DND-41 (cell line): ENCODE measurements at regions not wholly inside any gene's neighbourhood (a gene's known extent, or its start where the extent isn't known, plus 50 kb on each side); places are given as distances from the start of the nearest gene placed in this dataset.

ENCODE experiments used
- ATAC-seq: fragments of 200-7000 bp; cut with Tn5 transposase; 3 replicates; pipeline ENCODE4 v1.9.1; 2021; ENCODE audit warnings: low read depth; ENCODE audit not compliant: insufficient read depth
- DNase-seq: peaks from one replicate; pipeline ENCODE4 v3.0.0-alpha.2; 2020
- H2AFZ ChIP-seq: 2 replicates; pipeline ENCODE4 v1.6.0; 2012; ENCODE audit warnings: low read depth, low read length
- H3K27ac ChIP-seq: 2 replicates; pipeline ENCODE4 v1.5.1; 2012; ENCODE audit warnings: low read length, inconsistent platforms
- H3K27me3 ChIP-seq: fragments of 200-600 bp; sonication (generic); 2 replicates; pipeline ENCODE4 v1.6.0; 2012; ENCODE audit warnings: low read length, mild to moderate bottlenecking, inconsistent platforms; ENCODE audit not compliant: insufficient read depth, poor library complexity
- H3K36me3 ChIP-seq: 2 replicates; pipeline ENCODE4 v1.5.1; 2012; ENCODE audit warnings: low read length, inconsistent platforms; ENCODE audit not compliant: insufficient read depth
- H3K4me1 ChIP-seq: 2 replicates; pipeline ENCODE4 v1.5.1; 2012; ENCODE audit warnings: mild to moderate bottlenecking, low read length; ENCODE audit not compliant: insufficient read depth
- H3K4me2 ChIP-seq: 2 replicates; pipeline ENCODE4 v1.6.0; 2012; ENCODE audit warnings: mild to moderate bottlenecking, moderate library complexity, low read length, inconsistent platforms; ENCODE audit not compliant: insufficient read depth
- H3K4me3 ChIP-seq, 2 experiments: fragments of 200-600 bp in 1 of 2; shearing (Covaris generic) in 1 of 2; 2 replicates each; pipeline ENCODE4 v1.5.1; 2012 to 2016; ENCODE audit warnings: inconsistent platforms in 2 of 2, low read length in 2 of 2, mild to moderate bottlenecking in 2 of 2, low read depth in 1 of 2, moderate library complexity in 1 of 2
- H3K79me2 ChIP-seq: 2 replicates; pipeline ENCODE4 v1.6.0; 2012; ENCODE audit warnings: low read length, inconsistent platforms; ENCODE audit not compliant: insufficient read depth
- H3K9ac ChIP-seq: 2 replicates; pipeline ENCODE4 v1.6.0; 2012; ENCODE audit warnings: low read depth, mild to moderate bottlenecking, inconsistent platforms, low read length, moderate library complexity
- H3K9me3 ChIP-seq: 2 replicates; pipeline ENCODE4 v1.5.1; 2012; ENCODE audit warnings: low read length, moderate library complexity, mild to moderate bottlenecking, inconsistent platforms; ENCODE audit not compliant: insufficient read depth, severe bottlenecking
- H4K20me1 ChIP-seq: 2 replicates; pipeline ENCODE4 v1.6.0; 2012; ENCODE audit warnings: low read length; ENCODE audit not compliant: insufficient read depth
- EZH2 ChIP-seq: IDR thresholded peaks from 3 replicates; pipeline ENCODE4 v1.6.1; 2012; ENCODE audit warnings: borderline replicate concordance, low read depth, mild to moderate bottlenecking, moderate library complexity, low read length, inconsistent platforms; ENCODE audit not compliant: severe bottlenecking
- TF ChIP-seq, protein P1 (sequence below): IDR thresholded peaks from 2 replicates; pipeline ENCODE4 v1.5.1; 2012; ENCODE audit warnings: borderline replicate concordance, low read length, moderate library complexity, mild to moderate bottlenecking; ENCODE audit not compliant: poor library complexity, severe bottlenecking; ENCODE audit errors: extremely low read depth

DNA sequence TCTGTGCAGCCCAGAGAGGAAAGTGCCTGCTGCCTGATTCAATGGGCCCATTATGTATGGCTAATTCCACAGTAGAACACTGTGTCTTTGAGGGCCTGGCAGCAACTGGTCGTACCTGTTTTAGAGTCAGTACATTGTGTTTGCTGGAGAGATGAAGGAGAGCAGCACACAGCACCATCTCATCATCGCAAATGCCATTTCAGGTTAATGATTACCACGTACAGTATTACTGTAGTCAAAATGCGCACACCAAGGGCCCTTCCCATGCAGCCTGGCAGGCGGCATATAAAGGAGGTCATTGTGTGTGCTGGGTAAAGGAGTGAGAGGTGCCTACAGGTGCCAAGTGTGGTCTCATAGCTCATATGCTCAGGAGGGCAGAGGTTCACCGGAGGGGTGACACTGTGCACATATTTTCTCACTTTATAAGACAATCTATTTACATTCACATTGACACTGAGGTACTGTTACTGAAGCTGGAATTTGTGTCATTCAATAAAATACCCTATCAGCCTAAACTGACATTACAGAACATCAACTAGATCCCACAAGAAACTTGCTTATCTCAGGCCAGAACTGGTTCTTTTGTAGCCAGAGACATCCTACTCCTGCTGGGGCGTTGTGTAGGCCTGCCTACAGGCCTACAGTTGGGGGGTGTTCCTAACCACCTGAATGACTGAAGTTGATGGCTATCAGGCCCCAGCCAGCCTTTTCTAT, 90.4 kb downstream of the APIP start:
- no peak overlapping the region for H3K4me3 ChIP-seq
- H3K27me3 ChIP-seq, result peaks cover 15% of the 10 kb centered on the region
- no peaks in the 10 kb centered on the region for H3K9me3 ChIP-seq
- ATAC-seq (no peak), DNase-seq (no peak)
- no peak for TF ChIP-seq EZH2
- no peaks in the 10 kb centered on the region for H3K79me2 ChIP-seq
- H3K9ac ChIP-seq, result no peak overlapping the region
- no peak overlapping the region for H3K4me2 ChIP-seq
- no peak overlapping the region for H2AFZ ChIP-seq
- H3K36me3 ChIP-seq, result no peaks in the 10 kb centered on the region
- H4K20me1 ChIP-seq, result no peaks in the 10 kb centered on the region
- no peaks in the 10 kb centered on the region for H3K4me1 ChIP-seq
- no peak overlapping the region for H3K27ac ChIP-seq

DNA sequence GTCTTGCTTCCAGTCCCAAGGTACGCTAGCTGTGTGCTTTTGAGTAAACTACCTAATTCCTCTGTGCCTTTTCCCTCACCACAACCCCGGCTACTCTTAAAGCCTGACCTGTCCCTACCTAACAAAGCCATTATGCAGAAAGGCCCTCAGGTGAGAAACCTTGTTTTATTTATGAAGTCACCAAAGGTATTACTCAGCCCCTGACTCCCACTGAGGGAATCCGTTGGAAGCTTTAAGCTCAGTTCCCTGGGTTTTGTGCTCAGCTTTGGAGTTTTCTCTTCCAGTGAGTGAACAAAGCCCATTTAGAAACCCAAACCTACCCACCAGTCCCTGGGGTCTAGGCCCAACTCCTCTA, 90.9 kb downstream of the APIP start:
- H3K27me3 ChIP-seq, result peaks cover 15% of the 10 kb centered on the region
- DNase-seq (no peak), ATAC-seq (no peak)
- no peak overlapping the region for H3K4me3 ChIP-seq
- no peak for TF ChIP-seq EZH2
- TF ChIP-seq, protein P1, sequence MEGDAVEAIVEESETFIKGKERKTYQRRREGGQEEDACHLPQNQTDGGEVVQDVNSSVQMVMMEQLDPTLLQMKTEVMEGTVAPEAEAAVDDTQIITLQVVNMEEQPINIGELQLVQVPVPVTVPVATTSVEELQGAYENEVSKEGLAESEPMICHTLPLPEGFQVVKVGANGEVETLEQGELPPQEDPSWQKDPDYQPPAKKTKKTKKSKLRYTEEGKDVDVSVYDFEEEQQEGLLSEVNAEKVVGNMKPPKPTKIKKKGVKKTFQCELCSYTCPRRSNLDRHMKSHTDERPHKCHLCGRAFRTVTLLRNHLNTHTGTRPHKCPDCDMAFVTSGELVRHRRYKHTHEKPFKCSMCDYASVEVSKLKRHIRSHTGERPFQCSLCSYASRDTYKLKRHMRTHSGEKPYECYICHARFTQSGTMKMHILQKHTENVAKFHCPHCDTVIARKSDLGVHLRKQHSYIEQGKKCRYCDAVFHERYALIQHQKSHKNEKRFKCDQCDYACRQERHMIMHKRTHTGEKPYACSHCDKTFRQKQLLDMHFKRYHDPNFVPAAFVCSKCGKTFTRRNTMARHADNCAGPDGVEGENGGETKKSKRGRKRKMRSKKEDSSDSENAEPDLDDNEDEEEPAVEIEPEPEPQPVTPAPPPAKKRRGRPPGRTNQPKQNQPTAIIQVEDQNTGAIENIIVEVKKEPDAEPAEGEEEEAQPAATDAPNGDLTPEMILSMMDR, result no peak
- no peaks in the 10 kb centered on the region for H3K9me3 ChIP-seq
- no peak overlapping the region for H3K27ac ChIP-seq
- H2AFZ ChIP-seq, result no peak overlapping the region
- no peak overlapping the region for H3K9ac ChIP-seq
- H4K20me1 ChIP-seq, result no peaks in the 10 kb centered on the region
- no peaks in the 10 kb centered on the region for H3K36me3 ChIP-seq
- no peaks in the 10 kb centered on the region for H3K79me2 ChIP-seq
- H3K4me1 ChIP-seq, result no peaks in the 10 kb centered on the region
- H3K4me2 ChIP-seq, result no peak overlapping the region

- Histone ChIP-seq H3K9ac (no peak overlapping the region), H3K4me2 (no peak overlapping the region), H3K27ac (no peak overlapping the region), H3K36me3 (no peaks in the 10 kb centered on the region), H3K4me1 (no peaks in the 10 kb centered on the region), H3K79me2 (no peaks in the 10 kb centered on the region), H3K4me3 (no peak overlapping the region), H3K27me3 (peaks cover 15% of the 10 kb centered on the region), H4K20me1 (no peaks in the 10 kb centered on the region), H3K9me3 (no peaks in the 10 kb centered on the region), H2AFZ (no peak overlapping the region)
- ATAC-seq (no peak), DNase-seq (no peak)
- TF ChIP-seq, protein P1, result no peak
- TF ChIP-seq EZH2, result no peak
Measured at GRCh38 chr11:34824425-34824824, 91.8 kb downstream of the APIP start.

DNA sequence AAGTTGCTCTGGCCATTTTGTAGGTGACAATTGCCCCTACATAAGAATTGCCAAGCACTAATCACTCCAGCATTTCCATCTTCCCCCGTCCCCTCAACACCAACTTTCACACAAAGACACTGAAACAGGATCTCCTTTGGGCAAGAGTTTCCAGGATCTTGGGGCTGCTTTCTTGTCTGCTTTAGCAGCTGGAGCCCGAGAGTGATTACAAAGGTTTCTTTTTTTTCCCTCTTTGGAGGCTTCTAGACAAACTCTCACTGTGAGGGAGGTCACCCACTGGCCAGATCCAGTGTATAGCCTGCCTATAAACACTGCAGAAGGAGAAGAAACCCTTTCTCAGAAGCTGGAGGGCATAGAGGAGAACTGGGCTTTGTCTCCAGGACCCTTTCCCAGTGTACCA, 92.5 kb downstream of the APIP start:
- Histone ChIP-seq H3K9me3 (no peaks in the 10 kb centered on the region), H3K4me1 (no peaks in the 10 kb centered on the region), H3K27ac (no peak overlapping the region), H3K79me2 (no peaks in the 10 kb centered on the region), H3K4me2 (no peak overlapping the region), H3K4me3 (no peak overlapping the region), H3K27me3 (peaks cover 13% of the 10 kb centered on the region), H2AFZ (no peak overlapping the region), H4K20me1 (no peaks in the 10 kb centered on the region), H3K9ac (no peak overlapping the region), H3K36me3 (no peaks in the 10 kb centered on the region)
- DNase-seq (no peak), ATAC-seq (no peak)
- TF ChIP-seq, protein P1, result no peak
- no peak for TF ChIP-seq EZH2
